Gastroesophageal sphincter (tissue), 4 donors: ENCODE measurements at regions not wholly inside any gene's neighbourhood (a gene's known extent, or its start where the extent isn't known, plus 50 kb on each side); places are given as distances from the start of the nearest gene placed in this dataset.

Source experiments
- ATAC-seq: fragments of 150-250 bp; one replicate; pipeline ENCODE4 v1.9.1; 2016; ENCODE audit warnings: mild to moderate bottlenecking, moderate library complexity
- H3K27ac ChIP-seq, 4 donors: fragments of 200-600 bp; sonication (generic) in 3 of 4; 1 replicate in 3 of 4; 2 replicates in 1 of 4; pipeline ENCODE4 v1.5.1; 2016 to 2019
- H3K27me3 ChIP-seq: fragments of 200-600 bp; sonication (generic); one replicate; pipeline ENCODE4 v1.5.1; 2019
- H3K36me3 ChIP-seq, 2 donors: fragments of 200-600 bp; sonication (generic); one replicate each; pipeline ENCODE4 v1.5.1; 2019; ENCODE audit warnings: control low read depth in 1 of 2
- H3K4me1 ChIP-seq, 3 donors: fragments of 200-600 bp; sonication (generic); 1 replicate in 2 of 3; 2 replicates in 1 of 3; pipeline ENCODE4 v1.5.1; 2016 to 2019; ENCODE audit warnings: control low read depth in 2 of 3
- H3K4me3 ChIP-seq, 2 donors: fragments of 200-600 bp; sonication (generic); one replicate each; pipeline ENCODE4 v1.5.1; 2019; ENCODE audit warnings: mild to moderate bottlenecking in 1 of 2, moderate library complexity in 1 of 2
- H3K9me3 ChIP-seq, 3 donors: fragments of 200-600 bp; sonication (generic); one replicate each; pipeline ENCODE4 v1.5.1; 2017 to 2019; ENCODE audit warnings: control low read depth in 2 of 3
- EP300 ChIP-seq: sonication (generic); formaldehyde crosslinking; IDR thresholded peaks from one replicate; pipeline ENCODE4 v1.6.1; 2017; ENCODE audit warnings: antibody characterized with exemption, mild to moderate bottlenecking
- POLR2A ChIP-seq, 2 donors: fragments of 450-650 bp; IDR thresholded peaks; one replicate each; pipeline ENCODE4 v1.6.1; 2017; ENCODE audit warnings: antibody characterized with exemption in 2 of 2, mild to moderate bottlenecking in 2 of 2, moderate library complexity in 1 of 2
- POLR2AphosphoS5 ChIP-seq: sonication (generic); formaldehyde crosslinking; IDR thresholded peaks from one replicate; pipeline ENCODE4 v1.6.1; 2017; ENCODE audit warnings: antibody characterized with exemption
- WGBS, 2 donors: methylation state at CpG; one replicate each; pipeline ENCODE4 v1.1.5; 2018; ENCODE audit warnings: low coverage in 1 of 2; 5-methylcytosine and 5-hydroxymethylcytosine counted together
- TF ChIP-seq, protein P1 (sequence below), 4 experiments: fragments of 200-600 bp in 2 of 4; fragments of 450-650 bp in 2 of 4; sonication (generic) in 1 of 4; IDR thresholded peaks; one replicate each; pipeline ENCODE4 v1.5.1; 2017 to 2019; ENCODE audit warnings: antibody characterized with exemption in 4 of 4, mild to moderate bottlenecking in 2 of 4, moderate library complexity in 2 of 4

- WGBS, 2 donors = 0 to 6% methylated on average over 1 of the region's 1 CpG
- H3K27me3 ChIP-seq = no peaks in the 10 kb centered on the region
- peaks cover 0 to 3% (median 0%) of the 10 kb centered on the region in 3 donors for H3K4me1 ChIP-seq
- TF ChIP-seq EP300 = no peak
- no peak for TF ChIP-seq POLR2A (IDR thresholded peaks at IDR 0.05)
- TF ChIP-seq, protein P1, sequence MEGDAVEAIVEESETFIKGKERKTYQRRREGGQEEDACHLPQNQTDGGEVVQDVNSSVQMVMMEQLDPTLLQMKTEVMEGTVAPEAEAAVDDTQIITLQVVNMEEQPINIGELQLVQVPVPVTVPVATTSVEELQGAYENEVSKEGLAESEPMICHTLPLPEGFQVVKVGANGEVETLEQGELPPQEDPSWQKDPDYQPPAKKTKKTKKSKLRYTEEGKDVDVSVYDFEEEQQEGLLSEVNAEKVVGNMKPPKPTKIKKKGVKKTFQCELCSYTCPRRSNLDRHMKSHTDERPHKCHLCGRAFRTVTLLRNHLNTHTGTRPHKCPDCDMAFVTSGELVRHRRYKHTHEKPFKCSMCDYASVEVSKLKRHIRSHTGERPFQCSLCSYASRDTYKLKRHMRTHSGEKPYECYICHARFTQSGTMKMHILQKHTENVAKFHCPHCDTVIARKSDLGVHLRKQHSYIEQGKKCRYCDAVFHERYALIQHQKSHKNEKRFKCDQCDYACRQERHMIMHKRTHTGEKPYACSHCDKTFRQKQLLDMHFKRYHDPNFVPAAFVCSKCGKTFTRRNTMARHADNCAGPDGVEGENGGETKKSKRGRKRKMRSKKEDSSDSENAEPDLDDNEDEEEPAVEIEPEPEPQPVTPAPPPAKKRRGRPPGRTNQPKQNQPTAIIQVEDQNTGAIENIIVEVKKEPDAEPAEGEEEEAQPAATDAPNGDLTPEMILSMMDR (IDR thresholded peaks at IDR 0.05) = no peak
- no peak for TF ChIP-seq POLR2AphosphoS5
- H3K36me3 ChIP-seq = no peaks in the 10 kb centered on the region
- H3K27ac ChIP-seq = no peak overlapping the region
- no peaks in the 10 kb centered on the region for H3K9me3 ChIP-seq
- no peak overlapping the region for H3K4me3 ChIP-seq
- no peak for ATAC-seq
These were observed 455.4 kb downstream of the CAAP1 start for GRCh38 chr9:26437056-26437711.

GRCh38 chr9:26426551-26427131 is 466.0 kb downstream of the CAAP1 start:
- Histone ChIP-seq H3K4me1 (no peaks in the 10 kb centered on the region), H3K27me3 (no peaks in the 10 kb centered on the region), H3K36me3 (no peaks in the 10 kb centered on the region), H3K4me3 (no peak overlapping the region), H3K9me3 (no peaks in the 10 kb centered on the region), H3K27ac (no peak overlapping the region)
- WGBS, 2 donors = 90 to 98% methylated on average over 6 to 9 of the region's 16 CpGs
- TF ChIP-seq, protein P1 (IDR thresholded peaks at IDR 0.05) = no peak
- TF ChIP-seq EP300 (no peak), POLR2A (IDR thresholded peaks at IDR 0.05) (no peak), POLR2AphosphoS5 (no peak)
- no peak for ATAC-seq

DNA sequence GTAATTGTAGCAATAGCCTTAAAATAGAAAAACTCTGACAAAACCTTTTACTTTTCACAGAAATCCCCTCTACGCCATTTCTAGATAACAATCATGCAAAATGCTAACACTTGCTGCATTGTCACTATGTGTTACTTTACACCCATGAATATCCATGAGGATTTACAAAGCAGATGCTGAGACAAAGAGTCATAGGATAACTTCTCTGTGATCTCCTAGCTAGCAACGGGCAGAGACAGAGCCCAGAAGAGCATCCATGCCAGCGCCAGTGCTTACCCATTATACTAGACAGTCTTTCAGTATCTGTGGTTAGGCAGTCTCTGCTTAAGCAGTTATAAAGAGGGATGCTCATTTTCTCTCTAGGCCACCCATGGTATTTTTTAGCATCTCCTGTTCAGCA is 474.1 kb downstream of the CAAP1 start:
- Histone ChIP-seq H3K9me3 (no peaks in the 10 kb centered on the region), H3K27me3 (no peaks in the 10 kb centered on the region), H3K36me3 (no peaks in the 10 kb centered on the region), H3K27ac (no peak overlapping the region), H3K4me3 (no peak overlapping the region), H3K4me1 (peaks cover 0 to 5% (median 0%) of the 10 kb centered on the region in 3 donors)
- 79 to 100% methylated on average over 3 of the region's 3 CpGs for WGBS, 2 donors
- no peak for ATAC-seq
- TF ChIP-seq EP300 = no peak
- TF ChIP-seq, protein P1 (IDR thresholded peaks at IDR 0.05) = no peak
- no peak for TF ChIP-seq POLR2A (IDR thresholded peaks at IDR 0.05)
- TF ChIP-seq POLR2AphosphoS5 = no peak

DNA sequence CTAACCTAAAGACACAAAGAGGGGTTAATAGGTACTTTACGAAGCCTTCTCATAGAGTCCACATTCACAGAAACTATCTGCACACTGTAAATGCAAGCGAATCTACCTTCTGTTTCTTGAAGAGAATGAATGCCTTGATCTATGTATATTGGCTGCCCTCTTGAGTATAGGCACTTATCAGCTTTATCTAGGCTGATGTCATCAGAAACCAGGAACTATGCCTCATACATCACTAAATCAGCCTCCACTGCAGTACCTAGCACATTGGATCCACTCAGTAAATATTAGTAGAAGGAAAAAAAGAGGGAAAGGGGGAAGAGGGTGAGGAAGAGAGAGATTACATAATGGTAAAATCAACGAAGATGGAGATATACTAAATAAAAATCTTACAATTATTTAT is 477.1 kb downstream of the CAAP1 start:
- peaks cover 0 to 7% (median 0%) of the 10 kb centered on the region in 3 donors for H3K4me1 ChIP-seq
- H3K27me3 ChIP-seq = no peaks in the 10 kb centered on the region
- no peak for ATAC-seq
- TF ChIP-seq POLR2A (IDR thresholded peaks at IDR 0.05) (no peak), EP300 (no peak), POLR2AphosphoS5 (no peak)
- TF ChIP-seq, protein P1 (IDR thresholded peaks at IDR 0.05) = no peak
- no peak overlapping the region for H3K4me3 ChIP-seq
- no peak overlapping the region for H3K27ac ChIP-seq
- no peaks in the 10 kb centered on the region for H3K36me3 ChIP-seq
- 50 to 90% methylated on average over 1 to 3 of the region's 3 CpGs for WGBS, 2 donors
- no peaks in the 10 kb centered on the region for H3K9me3 ChIP-seq

GRCh38 chr9:26413611-26414010 is 479.0 kb downstream of the CAAP1 start:
- H3K27me3 ChIP-seq = no peaks in the 10 kb centered on the region
- WGBS, 2 donors = 20 to 40% methylated on average over 4 of the region's 4 CpGs

More at GRCh38 chr9:26413611-26414010, 479.0 kb downstream of the CAAP1 start:
- H3K9me3 ChIP-seq = no peaks in the 10 kb centered on the region
- no peak for TF ChIP-seq EP300
- TF ChIP-seq POLR2AphosphoS5 = no peak
- TF ChIP-seq POLR2A (IDR thresholded peaks at IDR 0.05) = no peak
- TF ChIP-seq, protein P1 (IDR thresholded peaks at IDR 0.05) = no peak
- no peaks in the 10 kb centered on the region for H3K36me3 ChIP-seq
- peaks cover 0 to 7% (median 0%) of the 10 kb centered on the region in 3 donors for H3K4me1 ChIP-seq
- ATAC-seq = no peak
- no peak overlapping the region for H3K27ac ChIP-seq
- no peak overlapping the region for H3K4me3 ChIP-seq
